Colonic mucosa (tissue), 4 donors: ENCODE measurements at regions not wholly inside any gene's neighbourhood (a gene's known extent, or its start where the extent isn't known, plus 50 kb on each side); places are given as distances from the start of the nearest gene placed in this dataset.

Experiments
- DNase-seq: peaks from one replicate; pipeline ENCODE4 v3.0.0-alpha.2; 2020
- H3K27ac ChIP-seq: fragments of 200-600 bp; one replicate; pipeline ENCODE4 v1.8.0; 2021
- H3K27me3 ChIP-seq: fragments of 200-600 bp; one replicate; pipeline ENCODE4 v1.8.0; 2021
- H3K36me3 ChIP-seq: fragments of 200-600 bp; one replicate; pipeline ENCODE4 v1.8.0; 2021
- H3K4me1 ChIP-seq: fragments of 200-600 bp; one replicate; pipeline ENCODE4 v1.8.0; 2021; ENCODE audit warnings: mild to moderate bottlenecking
- H3K4me3 ChIP-seq: fragments of 200-600 bp; one replicate; pipeline ENCODE4 v1.8.0; 2021
- H3K9ac ChIP-seq, 2 donors: one replicate each; pipeline ENCODE4 v1.7.0; 2013; ENCODE audit warnings: control low read depth in 2 of 2, low read depth in 2 of 2, low read length in 2 of 2
- H3K9me3 ChIP-seq: fragments of 200-600 bp; one replicate; pipeline ENCODE4 v1.8.0; 2021
- intact Hi-C: fragments of 100-400 bp; cut with DNase I; formaldehyde crosslinking; loops from one replicate; pipeline ENCODE4 v1.14.1; 2022
- TF ChIP-seq, protein P1 (sequence below): fragments of 200-600 bp; IDR thresholded peaks from one replicate; pipeline ENCODE4 v1.8.0; 2022; ENCODE audit warnings: antibody characterized with exemption, mild to moderate bottlenecking
- donor health status: healthy.
- donor health status: DM: no; HTN: no; CAD: no.
- donor health status: DM: no; HTN: no; CAD: no.

DNA sequence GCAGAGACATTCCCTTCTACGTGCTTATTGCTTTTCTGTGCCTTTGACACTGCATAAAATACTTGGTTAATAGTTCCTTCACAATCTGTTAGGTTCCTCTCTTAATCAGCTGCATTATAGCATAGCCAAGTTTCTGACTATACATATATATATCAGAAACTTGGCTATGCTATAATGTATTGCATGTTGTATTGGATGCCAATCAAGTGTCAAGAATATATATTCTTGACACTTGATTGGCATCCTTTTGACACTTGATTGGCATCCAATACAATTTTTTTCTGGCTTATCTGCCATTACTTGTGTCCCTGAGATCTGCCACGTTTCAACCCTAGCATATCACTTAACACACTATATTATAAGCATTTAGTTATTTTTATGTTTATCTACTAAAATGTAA lies 949.7 kb upstream of the TENM4 start:
- no peaks in the 10 kb centered on the region for H3K27me3 ChIP-seq
- intact Hi-C loops: no loop called here
- H3K36me3 ChIP-seq: no peaks in the 10 kb centered on the region
- no peaks in the 10 kb centered on the region for H3K9me3 ChIP-seq
- H3K27ac ChIP-seq: no peak overlapping the region
- no peak overlapping the region for H3K9ac ChIP-seq
- TF ChIP-seq, protein P1, sequence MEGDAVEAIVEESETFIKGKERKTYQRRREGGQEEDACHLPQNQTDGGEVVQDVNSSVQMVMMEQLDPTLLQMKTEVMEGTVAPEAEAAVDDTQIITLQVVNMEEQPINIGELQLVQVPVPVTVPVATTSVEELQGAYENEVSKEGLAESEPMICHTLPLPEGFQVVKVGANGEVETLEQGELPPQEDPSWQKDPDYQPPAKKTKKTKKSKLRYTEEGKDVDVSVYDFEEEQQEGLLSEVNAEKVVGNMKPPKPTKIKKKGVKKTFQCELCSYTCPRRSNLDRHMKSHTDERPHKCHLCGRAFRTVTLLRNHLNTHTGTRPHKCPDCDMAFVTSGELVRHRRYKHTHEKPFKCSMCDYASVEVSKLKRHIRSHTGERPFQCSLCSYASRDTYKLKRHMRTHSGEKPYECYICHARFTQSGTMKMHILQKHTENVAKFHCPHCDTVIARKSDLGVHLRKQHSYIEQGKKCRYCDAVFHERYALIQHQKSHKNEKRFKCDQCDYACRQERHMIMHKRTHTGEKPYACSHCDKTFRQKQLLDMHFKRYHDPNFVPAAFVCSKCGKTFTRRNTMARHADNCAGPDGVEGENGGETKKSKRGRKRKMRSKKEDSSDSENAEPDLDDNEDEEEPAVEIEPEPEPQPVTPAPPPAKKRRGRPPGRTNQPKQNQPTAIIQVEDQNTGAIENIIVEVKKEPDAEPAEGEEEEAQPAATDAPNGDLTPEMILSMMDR: no peak
- no peak overlapping the region for H3K4me3 ChIP-seq
- no peaks in the 10 kb centered on the region for H3K4me1 ChIP-seq
- no peak for DNase-seq

DNA sequence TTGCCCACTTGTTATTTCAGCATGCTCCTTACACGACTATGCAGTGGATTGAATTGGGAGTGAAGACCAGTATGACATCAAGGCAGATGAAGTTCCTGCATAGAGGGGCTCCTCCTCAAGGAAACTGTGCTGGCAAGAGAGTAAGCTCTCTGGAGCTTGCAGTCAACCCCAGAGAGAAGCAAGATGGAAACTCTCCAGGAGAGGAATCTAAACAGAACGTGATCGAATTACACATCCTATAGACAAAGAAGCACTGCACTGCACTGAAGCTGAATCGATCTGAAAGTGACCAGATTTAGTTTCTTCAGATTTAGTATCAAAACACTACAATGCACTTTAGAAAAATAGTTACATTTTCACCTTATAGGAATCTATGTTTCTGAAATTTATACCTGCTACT lies 947.7 kb upstream of the TENM4 start:
- Histone ChIP-seq H3K9ac (no peak overlapping the region), H3K4me3 (no peak overlapping the region), H3K27ac (no peak overlapping the region), H3K36me3 (no peaks in the 10 kb centered on the region), H3K9me3 (no peaks in the 10 kb centered on the region), H3K4me1 (no peaks in the 10 kb centered on the region), H3K27me3 (no peaks in the 10 kb centered on the region)
- TF ChIP-seq, protein P1: no peak
- intact Hi-C loops: no loop called here
- DNase-seq: no peak

DNA sequence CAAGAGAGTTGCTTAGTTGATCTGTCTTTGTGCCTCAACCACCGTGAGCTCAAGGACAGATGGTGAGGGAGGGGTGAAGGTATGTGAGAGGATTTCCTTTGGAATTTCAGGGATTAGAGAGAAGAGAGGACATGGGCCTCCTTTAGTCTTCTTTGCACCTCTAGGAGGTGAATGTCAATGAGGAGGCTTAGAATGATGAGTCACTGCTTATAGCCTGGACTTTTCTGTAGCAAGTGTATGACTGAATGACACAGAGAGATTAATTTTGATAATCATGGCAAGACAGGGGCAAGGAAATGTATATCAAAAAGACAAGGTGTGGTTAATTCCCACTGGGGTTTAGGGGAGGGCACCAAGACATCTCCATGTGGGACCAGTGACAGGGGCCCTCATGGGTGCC lies 947.3 kb upstream of the TENM4 start:
- TF ChIP-seq, protein P1: no peak
- Histone ChIP-seq H3K27me3 (no peaks in the 10 kb centered on the region), H3K9me3 (no peaks in the 10 kb centered on the region), H3K27ac (no peak overlapping the region), H3K4me3 (no peak overlapping the region), H3K36me3 (no peaks in the 10 kb centered on the region), H3K4me1 (no peaks in the 10 kb centered on the region), H3K9ac (no peak overlapping the region)
- DNase-seq: no peak
- intact Hi-C loops: no loop called here

DNA sequence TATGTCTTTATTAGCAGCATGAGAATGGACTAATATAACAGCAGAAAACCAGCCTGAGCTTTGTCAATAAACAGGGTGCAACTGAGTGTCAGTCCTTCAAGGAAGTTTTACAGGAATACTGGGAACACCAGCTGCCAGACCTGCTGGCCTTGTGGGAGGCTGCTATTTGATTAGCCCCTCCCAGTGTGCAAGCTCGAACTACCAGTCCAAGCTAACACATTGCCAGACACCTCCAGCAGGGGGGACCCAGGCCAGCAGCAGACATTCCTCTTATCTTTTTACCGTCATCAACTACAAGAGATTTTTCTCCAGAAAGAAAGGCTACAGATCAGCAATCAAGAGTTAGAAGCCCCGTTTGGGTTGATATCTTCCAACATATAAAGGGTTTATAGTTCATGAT lies 942.8 kb upstream of the TENM4 start:
- Histone ChIP-seq H3K9me3 (no peaks in the 10 kb centered on the region), H3K36me3 (no peaks in the 10 kb centered on the region), H3K9ac (no peak overlapping the region), H3K27ac (no peak overlapping the region), H3K27me3 (no peaks in the 10 kb centered on the region), H3K4me3 (no peak overlapping the region), H3K4me1 (no peaks in the 10 kb centered on the region)
- DNase-seq: peak; percentile 27
- intact Hi-C loops: no loop called here
- TF ChIP-seq, protein P1: no peak

DNA sequence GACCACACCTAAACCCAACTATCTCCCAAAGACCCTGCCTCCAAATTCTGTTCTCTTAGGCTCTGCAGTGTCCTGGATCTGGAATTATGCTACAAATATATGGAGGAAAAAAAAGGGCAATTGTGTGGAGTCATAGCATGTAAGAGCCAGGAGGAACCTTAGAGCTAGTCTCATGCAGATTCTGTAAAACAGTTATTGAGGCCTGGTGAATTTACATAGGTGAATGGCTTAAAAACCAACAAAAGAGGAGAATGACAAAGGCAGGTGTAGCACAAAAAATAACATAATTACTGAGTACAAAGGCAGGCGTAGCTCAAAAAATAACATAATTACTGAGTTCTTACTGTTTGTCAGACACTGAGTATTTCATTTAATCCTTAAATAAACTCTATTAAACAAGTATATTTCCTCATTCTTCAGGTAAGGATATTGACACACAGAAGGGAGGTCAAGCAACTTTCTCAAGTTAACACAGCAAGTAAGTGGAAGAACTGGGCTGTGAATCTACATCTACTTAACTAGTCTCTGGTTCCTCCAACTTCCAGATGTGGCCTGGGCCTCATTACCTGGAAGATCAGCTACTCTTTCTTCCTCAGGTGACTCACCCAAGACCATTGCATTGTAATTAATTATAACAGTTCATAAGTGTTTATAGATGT lies 938.9 kb upstream of the TENM4 start:
- Histone ChIP-seq H3K36me3 (no peaks in the 10 kb centered on the region), H3K4me3 (no peak overlapping the region), H3K27ac (no peak overlapping the region), H3K27me3 (no peaks in the 10 kb centered on the region), H3K9me3 (no peaks in the 10 kb centered on the region), H3K4me1 (no peaks in the 10 kb centered on the region), H3K9ac (no peak overlapping the region)
- no peak for DNase-seq
- TF ChIP-seq, protein P1: no peak
- intact Hi-C loops: no loop called here
